Fibroblast of lung (primary cell): ENCODE measurements at regions not wholly inside any gene's neighbourhood (a gene's known extent, or its start where the extent isn't known, plus 50 kb on each side); places are given as distances from the start of the nearest gene placed in this dataset.

ENCODE experiments used
- CTCF ChIP-seq, 2 donors: IDR thresholded peaks in 1 of 2; conservative IDR thresholded peaks in 1 of 2; 1 replicate in 1 of 2; 2 replicates in 1 of 2; pipeline ENCODE4 v1.5.1; 2011 to 2012; ENCODE audit warnings: low read length in 2 of 2, control low read depth in 1 of 2, inconsistent platforms in 1 of 2, low read depth in 1 of 2, mild to moderate bottlenecking in 1 of 2
- EZH2 ChIP-seq: IDR thresholded peaks from 2 replicates; pipeline ENCODE4 v1.5.1; 2012; ENCODE audit warnings: low read length, control low read depth, mild to moderate bottlenecking; ENCODE audit errors: missing control alignments

GRCh38 chr10:9052767-9053166 is 998.3 kb downstream of the GATA3 start:
- TF ChIP-seq CTCF (conservative IDR thresholded peaks at IDR 0.05 in 1 of 2, IDR thresholded peaks at IDR 0.05 in 1 of 2; ENCODE audit: low read depth in 1 of 2, low read length in 2 of 2) (no peak), EZH2 (no peak)
